OCI-LY7 (cell line): ENCODE measurements at regions not wholly inside any gene's neighbourhood (a gene's known extent, or its start where the extent isn't known, plus 50 kb on each side); places are given as distances from the start of the nearest gene placed in this dataset.

ENCODE experiments used
- BruUV-seq: library from RNA; stranded (reverse); fragments of 400-500 nt; replicated peaks from 2 replicates; lab custom pipeline; 2021; lab: Mats Ljungman, UMichigan
- CTCF ChIA-PET: fragments of 300-600 bp; sonication (Branson Sonifier 250); formaldehyde crosslinking; loops from one replicate; lab custom pipeline; 2022; ENCODE audit warnings: antibody characterized with exemption; ENCODE audit not compliant: unreplicated experiment; lab: Charles Lee
- POLR2A ChIA-PET: fragments of 300-600 bp; sonication (Branson Sonifier 250); formaldehyde crosslinking; loops from one replicate; lab custom pipeline; 2022; ENCODE audit warnings: antibody characterized with exemption; lab: Charles Lee
- DNase-seq: peaks from one replicate; pipeline ENCODE4 v3.0.0-alpha.2; 2015; ENCODE audit warnings: low spot score
- H2AFZ ChIP-seq: fragments of 200-600 bp; sonication (generic), shearing (Covaris generic); 2 replicates; pipeline ENCODE4 v1.6.1; 2014; ENCODE audit warnings: mild to moderate bottlenecking, antibody characterized with exemption, low read length, moderate library complexity
- H3K27ac ChIP-seq: fragments of 200-600 bp; sonication (generic); 2 replicates; pipeline ENCODE4 v1.5.1; 2014; ENCODE audit warnings: mixed run types, low read depth, mild to moderate bottlenecking, moderate library complexity, low read length, inconsistent platforms; ENCODE audit not compliant: poor library complexity, severe bottlenecking
- H3K36me3 ChIP-seq: fragments of 200-600 bp; sonication (generic); 2 replicates; pipeline ENCODE4 v1.6.1; 2014; ENCODE audit warnings: mild to moderate bottlenecking, antibody characterized with exemption, low read length, moderate library complexity, mixed read lengths; ENCODE audit not compliant: insufficient read depth
- H3K4me1 ChIP-seq: fragments of 200-600 bp; sonication (generic); 2 replicates; pipeline ENCODE4 v1.5.1; 2014; ENCODE audit warnings: mild to moderate bottlenecking, low read length; ENCODE audit not compliant: insufficient read depth, poor library complexity, severe bottlenecking
- H3K4me2 ChIP-seq: fragments of 200-600 bp; sonication (generic); 2 replicates; pipeline ENCODE4 v1.6.1; 2014; ENCODE audit warnings: mild to moderate bottlenecking, low read length
- H3K4me3 ChIP-seq: fragments of 200-600 bp; sonication (generic); 2 replicates; pipeline ENCODE4 v1.5.1; 2014; ENCODE audit warnings: mild to moderate bottlenecking, low read depth, low read length; ENCODE audit not compliant: poor library complexity, severe bottlenecking
- H3K79me2 ChIP-seq: fragments of 200-600 bp; sonication (generic); 2 replicates; pipeline ENCODE4 v1.6.1; 2016; ENCODE audit warnings: low read depth, mild to moderate bottlenecking, low read length, moderate library complexity, mixed read lengths; ENCODE audit not compliant: insufficient read depth
- H3K9me2 ChIP-seq: fragments of 200-600 bp; sonication (generic); 2 replicates; pipeline ENCODE4 v1.6.1; 2016; ENCODE audit warnings: mild to moderate bottlenecking, low read length, mixed read lengths; ENCODE audit not compliant: insufficient read depth
- H3K9me3 ChIP-seq: fragments of 200-600 bp; sonication (generic); 2 replicates; pipeline ENCODE4 v1.6.1; 2014; ENCODE audit warnings: mild to moderate bottlenecking, mixed run types, low read length, mixed read lengths
- H4K20me1 ChIP-seq: fragments of 200-600 bp; sonication (generic); 2 replicates; pipeline ENCODE4 v1.6.1; 2014; ENCODE audit warnings: mild to moderate bottlenecking, antibody characterized with exemption, low read length, moderate library complexity, mixed read lengths; ENCODE audit not compliant: insufficient read depth
- EZH2phosphoT487 ChIP-seq: fragments of 200-600 bp; sonication (generic); IDR thresholded peaks from 2 replicates; pipeline ENCODE4 v1.6.1; 2018; ENCODE audit warnings: low read depth, borderline replicate concordance, mild to moderate bottlenecking, mixed run types, antibody characterized with exemption, low read length, moderate library complexity, mixed read lengths
- intact Hi-C: fragments of 100-400 bp; cut with micrococcal nuclease; formaldehyde crosslinking; loops from one replicate; pipeline ENCODE4 v1.10.0; 2022; ENCODE audit not compliant: unreplicated experiment
- TF ChIP-seq, protein P1 (sequence below): fragments of 200-600 bp; sonication (generic); conservative IDR thresholded peaks from 2 replicates; pipeline ENCODE4 v1.5.1; 2014; ENCODE audit warnings: mild to moderate bottlenecking, antibody characterized with exemption, low read length, moderate library complexity, mixed read lengths

DNA sequence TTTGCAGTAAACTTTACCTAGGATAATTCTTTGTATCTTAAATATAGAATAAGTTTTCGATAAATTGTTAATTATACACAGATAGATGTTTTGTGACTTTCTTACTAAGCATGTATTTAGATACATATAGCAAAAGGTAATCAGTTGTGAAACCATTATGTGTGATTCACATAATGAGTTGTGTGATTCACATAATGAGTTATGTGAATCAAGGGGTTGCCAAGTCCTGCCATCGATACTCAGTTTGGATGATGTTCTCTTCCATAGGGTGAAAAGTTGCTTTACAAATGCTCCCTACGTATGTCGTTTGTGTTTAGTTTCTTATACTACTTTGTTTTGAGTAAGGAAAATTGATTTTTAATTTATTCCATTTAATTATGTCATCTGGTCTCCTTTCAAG is 682.1 kb downstream of the MECOM start:
- no peak for TF ChIP-seq EZH2phosphoT487
- TF ChIP-seq, protein P1, sequence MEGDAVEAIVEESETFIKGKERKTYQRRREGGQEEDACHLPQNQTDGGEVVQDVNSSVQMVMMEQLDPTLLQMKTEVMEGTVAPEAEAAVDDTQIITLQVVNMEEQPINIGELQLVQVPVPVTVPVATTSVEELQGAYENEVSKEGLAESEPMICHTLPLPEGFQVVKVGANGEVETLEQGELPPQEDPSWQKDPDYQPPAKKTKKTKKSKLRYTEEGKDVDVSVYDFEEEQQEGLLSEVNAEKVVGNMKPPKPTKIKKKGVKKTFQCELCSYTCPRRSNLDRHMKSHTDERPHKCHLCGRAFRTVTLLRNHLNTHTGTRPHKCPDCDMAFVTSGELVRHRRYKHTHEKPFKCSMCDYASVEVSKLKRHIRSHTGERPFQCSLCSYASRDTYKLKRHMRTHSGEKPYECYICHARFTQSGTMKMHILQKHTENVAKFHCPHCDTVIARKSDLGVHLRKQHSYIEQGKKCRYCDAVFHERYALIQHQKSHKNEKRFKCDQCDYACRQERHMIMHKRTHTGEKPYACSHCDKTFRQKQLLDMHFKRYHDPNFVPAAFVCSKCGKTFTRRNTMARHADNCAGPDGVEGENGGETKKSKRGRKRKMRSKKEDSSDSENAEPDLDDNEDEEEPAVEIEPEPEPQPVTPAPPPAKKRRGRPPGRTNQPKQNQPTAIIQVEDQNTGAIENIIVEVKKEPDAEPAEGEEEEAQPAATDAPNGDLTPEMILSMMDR: no peak
- no peak overlapping the region for H3K27ac ChIP-seq
- BruUV-seq: no TSS peak
- no peaks in the 10 kb centered on the region for H3K9me3 ChIP-seq
- POLR2A ChIA-PET: no interaction called here
- no peak overlapping the region for H2AFZ ChIP-seq
- intact Hi-C loops: no loop called here
- no peak for DNase-seq
- no peaks in the 10 kb centered on the region for H3K4me1 ChIP-seq
- CTCF ChIA-PET: no interaction called here
- no peaks in the 10 kb centered on the region for H3K36me3 ChIP-seq
- no peaks in the 10 kb centered on the region for H4K20me1 ChIP-seq
- H3K4me2 ChIP-seq: no peak overlapping the region
- no peak overlapping the region for H3K4me3 ChIP-seq
- no peaks in the 10 kb centered on the region for H3K9me2 ChIP-seq
- no peaks in the 10 kb centered on the region for H3K79me2 ChIP-seq

DNA sequence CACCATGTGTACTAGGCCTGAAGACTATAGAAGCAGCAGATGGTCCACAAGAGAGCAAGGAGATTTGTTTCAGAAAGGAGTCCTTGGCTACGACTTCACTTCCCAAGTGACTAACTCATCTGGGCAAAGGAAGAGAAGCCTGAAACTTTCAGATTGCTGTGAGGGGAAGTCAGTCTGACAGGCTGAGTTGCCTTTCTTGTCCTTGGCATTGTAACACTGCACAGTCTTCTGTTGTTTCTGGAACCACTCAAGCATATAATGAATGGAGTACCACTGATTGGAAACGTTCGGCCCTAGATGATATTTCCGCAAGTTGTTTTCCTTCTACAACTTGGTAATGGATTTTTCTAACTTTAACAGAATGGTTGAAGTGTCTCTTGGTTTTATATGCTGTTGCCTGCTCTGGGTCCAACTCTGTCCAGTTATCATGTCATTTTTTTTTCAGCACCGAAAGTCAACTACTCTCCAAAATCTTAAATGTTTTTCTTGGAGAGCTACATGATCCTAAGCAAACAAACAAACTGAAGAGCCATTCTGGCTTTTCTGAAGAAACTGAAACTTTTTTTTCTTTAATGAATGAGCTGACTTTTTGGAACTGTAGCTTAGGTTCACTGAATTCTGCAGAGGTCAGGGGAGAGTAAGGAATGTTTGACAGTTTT is 685.7 kb downstream of the MECOM start:
- no peaks in the 10 kb centered on the region for H3K79me2 ChIP-seq
- CTCF ChIA-PET: no interaction called here
- H3K9me3 ChIP-seq: no peaks in the 10 kb centered on the region
- no peak overlapping the region for H3K4me3 ChIP-seq
- no peaks in the 10 kb centered on the region for H3K4me1 ChIP-seq
- H3K36me3 ChIP-seq: no peaks in the 10 kb centered on the region
- BruUV-seq: no TSS peak
- no peaks in the 10 kb centered on the region for H4K20me1 ChIP-seq
- DNase-seq: no peak
- H3K4me2 ChIP-seq: no peak overlapping the region
- H3K27ac ChIP-seq: no peak overlapping the region
- no peak overlapping the region for H2AFZ ChIP-seq
- no peak for TF ChIP-seq EZH2phosphoT487
- TF ChIP-seq, protein P1: no peak
- no peaks in the 10 kb centered on the region for H3K9me2 ChIP-seq
- intact Hi-C loops: no loop called here
- POLR2A ChIA-PET: interaction anchor here (0.6 kb wide), 1 partner anchor 669 kb away, joined by 3 read pairs; no protein-coding TSS in a partner anchor

DNA sequence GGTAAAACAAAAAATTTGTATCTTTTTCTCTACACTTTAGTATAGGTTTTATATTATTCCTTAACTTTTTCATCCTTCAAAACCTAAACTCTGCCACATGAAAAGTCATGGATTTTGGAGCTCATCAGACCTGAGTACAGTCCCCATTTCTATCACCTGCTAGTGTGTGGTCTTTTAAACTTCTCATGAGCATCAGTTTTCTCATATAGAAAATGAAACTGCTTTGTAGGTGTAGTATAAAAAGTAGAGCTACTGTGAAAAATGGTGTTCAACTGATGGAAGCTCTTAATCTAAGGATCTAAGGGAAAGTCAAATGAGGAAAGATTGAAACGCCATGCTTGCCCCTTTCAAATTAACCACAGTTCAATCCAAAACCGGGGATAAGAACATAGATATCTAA is 686.5 kb downstream of the MECOM start:
- Histone ChIP-seq H3K4me3 (no peak overlapping the region), H3K4me2 (no peak overlapping the region), H3K9me2 (no peaks in the 10 kb centered on the region), H3K4me1 (no peaks in the 10 kb centered on the region), H3K27ac (no peak overlapping the region), H3K9me3 (no peaks in the 10 kb centered on the region), H3K36me3 (no peaks in the 10 kb centered on the region), H4K20me1 (no peaks in the 10 kb centered on the region), H3K79me2 (no peaks in the 10 kb centered on the region), H2AFZ (no peak overlapping the region)
- TF ChIP-seq, protein P1: no peak
- no peak for TF ChIP-seq EZH2phosphoT487
- ChIA-PET CTCF (no interaction called here), POLR2A (interaction anchor here (0.6 to 0.9 kb wide), 3 partner anchors 20 to 670 kb away, joined by 3 to 4 read pairs (median 3); no protein-coding TSS in a partner anchor)
- intact Hi-C loops: no loop called here
- no TSS peak for BruUV-seq
- no peak for DNase-seq
